Endodermal cell (in vitro differentiated cells): ENCODE measurements at regions not wholly inside any gene's neighbourhood (a gene's known extent, or its start where the extent isn't known, plus 50 kb on each side); places are given as distances from the start of the nearest gene placed in this dataset.

Source experiments
- DNase-seq: peaks from one replicate; pipeline ENCODE4 v3.0.0-alpha.2; 2017
- H3K27ac ChIP-seq: 2 replicates; pipeline ENCODE4 v1.5.1; 2013; ENCODE audit warnings: mild to moderate bottlenecking, low read depth, low read length, moderate library complexity
- H3K27me3 ChIP-seq: 2 replicates; pipeline ENCODE4 v1.6.1; 2013; ENCODE audit warnings: mild to moderate bottlenecking, low read length, moderate library complexity; ENCODE audit not compliant: insufficient read depth, control insufficient read depth, poor library complexity, severe bottlenecking
- H3K36me3 ChIP-seq: 2 replicates; pipeline ENCODE4 v1.7.0; 2013; ENCODE audit warnings: mild to moderate bottlenecking, low read length, moderate library complexity; ENCODE audit not compliant: control insufficient read depth, insufficient read depth
- H3K4me1 ChIP-seq: one replicate; pipeline ENCODE4 v1.7.0; 2013; ENCODE audit warnings: low read length; ENCODE audit not compliant: control insufficient read depth, insufficient read depth
- H3K4me3 ChIP-seq: 2 replicates; pipeline ENCODE4 v1.5.1; 2013; ENCODE audit warnings: mild to moderate bottlenecking, low read length, moderate library complexity
- H3K9ac ChIP-seq: 2 replicates; pipeline ENCODE4 v1.6.1; 2013; ENCODE audit warnings: mild to moderate bottlenecking, low read length, moderate library complexity; ENCODE audit not compliant: poor library complexity, severe bottlenecking; ENCODE audit errors: extremely low read depth
- H3K9me3 ChIP-seq: 2 replicates; pipeline ENCODE4 v1.6.1; 2013; ENCODE audit warnings: mild to moderate bottlenecking, low read length, moderate library complexity; ENCODE audit not compliant: control insufficient read depth
- H3K27ac Mint-ChIP-seq: 2 replicates; pipeline ENCODE4 v1.8.0; 2020; ENCODE audit warnings: mixed read lengths
- H3K27me3 Mint-ChIP-seq: 2 replicates; pipeline ENCODE4 v1.8.0; 2021; ENCODE audit warnings: mild to moderate bottlenecking, mixed read lengths; ENCODE audit not compliant: insufficient read depth
- H3K36me3 Mint-ChIP-seq: 2 replicates; pipeline ENCODE4 v1.8.0; 2020; ENCODE audit warnings: low read depth, mixed read lengths
- H3K4me1 Mint-ChIP-seq: 2 replicates; pipeline ENCODE4 v1.8.0; 2020; ENCODE audit warnings: mixed read lengths
- H3K4me3 Mint-ChIP-seq: 2 replicates; pipeline ENCODE4 v1.8.0; 2020; ENCODE audit warnings: mild to moderate bottlenecking, moderate library complexity, mixed read lengths
- H3K9me3 Mint-ChIP-seq: 2 replicates; pipeline ENCODE4 v1.8.0; 2020; ENCODE audit warnings: mild to moderate bottlenecking, mixed read lengths
- WGBS, 2 experiments: methylation state at CpG; one replicate each; pipeline versions ENCODE4 v1.1.5 to v1.1.7; 2013; ENCODE audit warnings: missing lambda C conversion rate in 2 of 2, mixed read lengths in 1 of 2; ENCODE audit not compliant: insufficient coverage in 1 of 2, insufficient read length in 1 of 2; 5-methylcytosine and 5-hydroxymethylcytosine counted together
- TF ChIP-seq, protein P1 (sequence below): fragments of 200-600 bp; sonication (generic); conservative IDR thresholded peaks from 2 replicates; pipeline ENCODE4 v1.5.0; 2021; ENCODE audit warnings: antibody characterized with exemption, mild to moderate bottlenecking

DNA sequence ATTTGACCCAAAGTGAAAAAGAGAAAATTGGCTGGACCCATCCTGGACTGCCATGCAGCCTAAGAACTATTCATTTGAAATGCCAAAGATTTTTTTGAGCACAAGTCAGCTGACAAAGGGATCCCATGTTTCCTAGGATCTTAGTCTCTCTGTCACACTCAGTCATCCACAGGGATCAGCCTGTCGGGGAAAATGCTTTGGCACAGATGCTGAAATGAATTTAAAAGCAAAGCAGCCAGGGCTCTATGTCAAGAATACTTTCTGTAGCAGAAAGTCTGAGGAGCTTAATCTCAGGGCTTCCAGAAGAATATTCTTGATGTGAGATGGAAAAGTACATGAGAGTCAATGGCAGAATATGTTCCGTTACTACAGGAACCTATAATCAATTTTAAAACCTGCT, 1900.8 kb downstream of the MRPL39 start:
- Histone ChIP-seq H3K27ac (no peak overlapping the region), H3K4me3 (no peak overlapping the region), H3K9me3 (peaks cover 14% of the 10 kb centered on the region), H3K4me1 (no peaks in the 10 kb centered on the region), H3K36me3 (no peaks in the 10 kb centered on the region), H3K9ac (no peak overlapping the region), H3K27me3 (no peaks in the 10 kb centered on the region)
- Mint-ChIP-seq H3K36me3 (no peaks in the 10 kb centered on the region), H3K4me3 (no peak overlapping the region), H3K4me1 (no peaks in the 10 kb centered on the region), H3K9me3 (peaks cover 57% of the 10 kb centered on the region), H3K27me3 (no peaks in the 10 kb centered on the region), H3K27ac (no peak overlapping the region)
- 86 to 89% methylated on average over 1 to 2 of the region's 2 CpGs for WGBS, 2 experiments
- DNase-seq, result no peak
- TF ChIP-seq, protein P1, sequence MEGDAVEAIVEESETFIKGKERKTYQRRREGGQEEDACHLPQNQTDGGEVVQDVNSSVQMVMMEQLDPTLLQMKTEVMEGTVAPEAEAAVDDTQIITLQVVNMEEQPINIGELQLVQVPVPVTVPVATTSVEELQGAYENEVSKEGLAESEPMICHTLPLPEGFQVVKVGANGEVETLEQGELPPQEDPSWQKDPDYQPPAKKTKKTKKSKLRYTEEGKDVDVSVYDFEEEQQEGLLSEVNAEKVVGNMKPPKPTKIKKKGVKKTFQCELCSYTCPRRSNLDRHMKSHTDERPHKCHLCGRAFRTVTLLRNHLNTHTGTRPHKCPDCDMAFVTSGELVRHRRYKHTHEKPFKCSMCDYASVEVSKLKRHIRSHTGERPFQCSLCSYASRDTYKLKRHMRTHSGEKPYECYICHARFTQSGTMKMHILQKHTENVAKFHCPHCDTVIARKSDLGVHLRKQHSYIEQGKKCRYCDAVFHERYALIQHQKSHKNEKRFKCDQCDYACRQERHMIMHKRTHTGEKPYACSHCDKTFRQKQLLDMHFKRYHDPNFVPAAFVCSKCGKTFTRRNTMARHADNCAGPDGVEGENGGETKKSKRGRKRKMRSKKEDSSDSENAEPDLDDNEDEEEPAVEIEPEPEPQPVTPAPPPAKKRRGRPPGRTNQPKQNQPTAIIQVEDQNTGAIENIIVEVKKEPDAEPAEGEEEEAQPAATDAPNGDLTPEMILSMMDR, result no peak

DNA sequence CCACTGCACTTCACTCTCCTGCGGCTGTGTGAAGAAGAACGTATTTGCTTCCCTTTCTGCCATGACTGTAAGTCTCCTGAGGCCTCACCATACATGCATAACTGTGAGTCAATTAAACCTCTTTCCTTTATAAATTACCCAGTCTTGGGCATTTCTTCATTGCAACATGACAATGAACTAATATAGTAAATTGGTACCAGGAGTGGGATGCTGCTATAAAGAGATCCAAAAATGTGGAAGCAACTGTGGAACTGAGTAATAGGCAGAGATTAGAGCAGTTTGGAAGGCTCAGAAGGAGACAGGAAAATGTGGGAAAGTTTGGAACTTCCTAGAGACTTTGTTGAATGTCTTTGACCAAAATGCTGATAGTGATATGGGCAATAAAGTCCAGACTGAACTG, 1907.9 kb downstream of the MRPL39 start:
- Mint-ChIP-seq H3K9me3 (peaks cover 72% of the 10 kb centered on the region), H3K27me3 (no peaks in the 10 kb centered on the region), H3K4me1 (no peaks in the 10 kb centered on the region), H3K27ac (no peak overlapping the region), H3K36me3 (no peaks in the 10 kb centered on the region), H3K4me3 (no peak overlapping the region)
- TF ChIP-seq, protein P1, result no peak
- Histone ChIP-seq H3K27me3 (no peaks in the 10 kb centered on the region), H3K4me1 (no peaks in the 10 kb centered on the region), H3K9ac (no peak overlapping the region), H3K4me3 (no peak overlapping the region), H3K27ac (no peak overlapping the region), H3K36me3 (no peaks in the 10 kb centered on the region), H3K9me3 (peaks cover 33% of the 10 kb centered on the region)
- WGBS, 2 experiments, result 90% methylated on average over 2 of the region's 2 CpGs; no CpG with 5 or more reads in 1 of the 2 experiments
- no peak for DNase-seq

DNA sequence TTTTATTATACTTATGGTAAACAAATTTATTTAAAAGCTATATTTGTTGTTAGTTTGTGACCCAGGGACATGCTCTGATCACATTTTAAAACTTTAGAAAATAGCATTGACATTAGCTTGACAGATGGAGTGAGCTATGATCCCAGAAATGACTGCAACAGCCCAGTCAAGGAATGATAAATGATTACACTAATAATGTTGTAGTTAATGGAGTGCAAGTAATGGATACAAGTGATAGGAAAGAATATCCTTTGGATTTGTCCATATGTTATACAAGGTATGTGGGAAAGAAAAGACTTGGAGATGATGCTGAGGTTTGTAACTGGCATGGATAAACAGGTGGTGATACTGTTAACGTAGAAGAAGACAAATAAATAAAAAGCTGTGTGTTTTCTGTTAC, 1908.7 kb downstream of the MRPL39 start:
- Histone ChIP-seq H3K27me3 (no peaks in the 10 kb centered on the region), H3K9ac (no peak overlapping the region), H3K4me3 (no peak overlapping the region), H3K9me3 (peaks cover 33% of the 10 kb centered on the region), H3K4me1 (no peaks in the 10 kb centered on the region), H3K36me3 (no peaks in the 10 kb centered on the region), H3K27ac (no peak overlapping the region)
- TF ChIP-seq, protein P1, result no peak
- Mint-ChIP-seq H3K36me3 (no peaks in the 10 kb centered on the region), H3K9me3 (peaks cover 66% of the 10 kb centered on the region), H3K27me3 (no peaks in the 10 kb centered on the region), H3K4me3 (no peak overlapping the region), H3K4me1 (no peaks in the 10 kb centered on the region), H3K27ac (no peak overlapping the region)
- 85% methylated on average over 1 of the region's 1 CpG; no CpG with 5 or more reads in 1 of the 2 experiments for WGBS, 2 experiments
- no peak for DNase-seq
